ENCODE measurements at regions not wholly inside any gene's neighbourhood (a gene's known extent, or its start where the extent isn't known, plus 50 kb on each side); places are given as distances from the start of the nearest gene placed in this dataset.

- Histone ChIP-seq H3K9ac (ENCODE audit: low read length) (no peak overlapping the region), H3K36me3 (ENCODE audit: insufficient read depth, low read length) (no peaks in the 10 kb centered on the region), H3K4me2 (ENCODE audit: low read length) (no peak overlapping the region), H3K9me3 (ENCODE audit: low read length) (no peaks in the 10 kb centered on the region), H3K27ac (ENCODE audit: low read depth, low read length, poor library complexity, severe bottlenecking) (no peak overlapping the region), H2AFZ (ENCODE audit: low read length) (no peak overlapping the region), H3K4me3 (ENCODE audit: low read depth, low read length, poor library complexity, severe bottlenecking) (no peak overlapping the region), H3K27me3 (ENCODE audit: insufficient read depth, low read length) (no peaks in the 10 kb centered on the region), H3F3A (ENCODE audit: insufficient read depth, low read length) (no peaks in the 10 kb centered on the region), H3K9me2 (ENCODE audit: low read depth, low read length) (no peaks in the 10 kb centered on the region), H3K4me1 (ENCODE audit: insufficient read depth, low read length, severe bottlenecking) (no peaks in the 10 kb centered on the region), H3K79me2 (ENCODE audit: insufficient read depth, low read length) (no peaks in the 10 kb centered on the region), H4K20me1 (ENCODE audit: insufficient read depth, low read length) (no peaks in the 10 kb centered on the region)
- TF ChIP-seq CTCF (IDR thresholded peaks at IDR 0.05; ENCODE audit: low read length) (no peak), EZH2 (IDR thresholded peaks at IDR 0.05; ENCODE audit: borderline replicate concordance, low read length) (no peak)
Measured at GRCh38 chr2:220646424-220646823, 925.7 kb downstream of the EPHA4 start.

GRCh38 chr2:220648628-220649027 is 923.5 kb downstream of the EPHA4 start:
- no peaks in the 10 kb centered on the region for H3K36me3 ChIP-seq (ENCODE audit: insufficient read depth, low read length)
- H3K9me3 ChIP-seq (ENCODE audit: low read length), result no peaks in the 10 kb centered on the region
- no peaks in the 10 kb centered on the region for H3K79me2 ChIP-seq (ENCODE audit: insufficient read depth, low read length)
- H3K4me1 ChIP-seq (ENCODE audit: insufficient read depth, low read length, severe bottlenecking), result no peaks in the 10 kb centered on the region
- no peaks in the 10 kb centered on the region for H3F3A ChIP-seq (ENCODE audit: insufficient read depth, low read length)
- no peak overlapping the region for H3K4me3 ChIP-seq (ENCODE audit: low read depth, low read length, poor library complexity, severe bottlenecking)
- no peaks in the 10 kb centered on the region for H3K27me3 ChIP-seq (ENCODE audit: insufficient read depth, low read length)
- H2AFZ ChIP-seq (ENCODE audit: low read length), result no peak overlapping the region
- no peak overlapping the region for H3K27ac ChIP-seq (ENCODE audit: low read depth, low read length, poor library complexity, severe bottlenecking)
- H3K9me2 ChIP-seq (ENCODE audit: low read depth, low read length), result no peaks in the 10 kb centered on the region
- H3K9ac ChIP-seq (ENCODE audit: low read length), result no peak overlapping the region
- TF ChIP-seq CTCF (IDR thresholded peaks at IDR 0.05; ENCODE audit: low read length), result no peak
- no peak for TF ChIP-seq EZH2 (IDR thresholded peaks at IDR 0.05; ENCODE audit: borderline replicate concordance, low read length)
- no peaks in the 10 kb centered on the region for H4K20me1 ChIP-seq (ENCODE audit: insufficient read depth, low read length)
- no peak overlapping the region for H3K4me2 ChIP-seq (ENCODE audit: low read length)

- Histone ChIP-seq H3F3A (ENCODE audit: insufficient read depth, low read length) (no peaks in the 10 kb centered on the region), H3K36me3 (ENCODE audit: insufficient read depth, low read length) (no peaks in the 10 kb centered on the region), H3K9me3 (ENCODE audit: low read length) (no peaks in the 10 kb centered on the region), H3K4me2 (ENCODE audit: low read length) (no peak overlapping the region), H3K4me3 (ENCODE audit: low read depth, low read length, poor library complexity, severe bottlenecking) (no peak overlapping the region), H3K4me1 (ENCODE audit: insufficient read depth, low read length, severe bottlenecking) (no peaks in the 10 kb centered on the region), H4K20me1 (ENCODE audit: insufficient read depth, low read length) (no peaks in the 10 kb centered on the region), H3K27ac (ENCODE audit: low read depth, low read length, poor library complexity, severe bottlenecking) (no peak overlapping the region), H3K9me2 (ENCODE audit: low read depth, low read length) (no peaks in the 10 kb centered on the region), H3K9ac (ENCODE audit: low read length) (no peak overlapping the region), H2AFZ (ENCODE audit: low read length) (no peak overlapping the region), H3K27me3 (ENCODE audit: insufficient read depth, low read length) (no peaks in the 10 kb centered on the region), H3K79me2 (ENCODE audit: insufficient read depth, low read length) (no peaks in the 10 kb centered on the region)
- no peak for TF ChIP-seq CTCF (IDR thresholded peaks at IDR 0.05; ENCODE audit: low read length)
- TF ChIP-seq EZH2 (IDR thresholded peaks at IDR 0.05; ENCODE audit: borderline replicate concordance, low read length), result no peak
Measured at GRCh38 chr2:220653776-220654175, 918.3 kb downstream of the EPHA4 start.

All from OCI-LY1 (cell line).